Gastrocnemius medialis (tissue), 4 donors: ENCODE measurements at regions not wholly inside any gene's neighbourhood (a gene's known extent, or its start where the extent isn't known, plus 50 kb on each side); places are given as distances from the start of the nearest gene placed in this dataset.

ENCODE experiments used
- CTCF ChIP-seq, 5 experiments: fragments of 450-650 bp in 3 of 5; fragments of 200-600 bp in 2 of 5; sonication (generic) in 2 of 5; IDR thresholded peaks in 4 of 5; conservative IDR thresholded peaks in 1 of 5; 1 replicate in 4 of 5; 2 replicates in 1 of 5; pipeline ENCODE4 v1.5.1; 2016 to 2019; ENCODE audit warnings: antibody characterized with exemption in 5 of 5, mild to moderate bottlenecking in 3 of 5, moderate library complexity in 3 of 5
- POLR2A ChIP-seq, 2 donors: fragments of 450-650 bp; IDR thresholded peaks; one replicate each; pipeline ENCODE4 v1.6.1; 2017; ENCODE audit warnings: antibody characterized with exemption in 2 of 2, mild to moderate bottlenecking in 2 of 2, moderate library complexity in 2 of 2

GRCh38 chr6:103268335-103268734, 1591.4 kb downstream of the HACE1 start:
- TF ChIP-seq CTCF (IDR thresholded peaks at IDR 0.05 in 4 of 5, conservative IDR thresholded peaks at IDR 0.05 in 1 of 5) (no peak), POLR2A (IDR thresholded peaks at IDR 0.05) (no peak)
